ENCODE measurements at regions not wholly inside any gene's neighbourhood (a gene's known extent, or its start where the extent isn't known, plus 50 kb on each side); places are given as distances from the start of the nearest gene placed in this dataset.

- Histone ChIP-seq H4K20me1 (replicated peaks; ENCODE audit: control insufficient read depth, extremely low read depth, insufficient read depth, low read length) (no peaks in the 10 kb centered on the region), H3K27me3 (ENCODE audit: control insufficient read depth in 2 of 2, insufficient read depth in 2 of 2, low read length in 2 of 2) (peaks cover 2 to 3% of the 10 kb centered on the region in 2 experiments), H3K36me3 (ENCODE audit: control insufficient read depth in 2 of 2, extremely low read depth in 1 of 2, insufficient read depth in 2 of 2, low read length in 2 of 2) (no peaks in the 10 kb centered on the region), H3K9me1 (replicated peaks; ENCODE audit: control insufficient read depth, extremely low read depth, insufficient read depth, low read length) (no peaks in the 10 kb centered on the region), H3K27ac (ENCODE audit: insufficient read depth, low read depth, low read length) (no peak overlapping the region), H3K79me2 (ENCODE audit: control insufficient read depth, insufficient read depth, low read length) (no peaks in the 10 kb centered on the region), H3K4me2 (ENCODE audit: insufficient read depth, low read length) (no peak overlapping the region), H3K4me3 (replicated peaks in 1 of 3; ENCODE audit: insufficient read depth in 1 of 3, low read depth in 1 of 3, low read length in 3 of 3) (no peak overlapping the region), H3K4me1 (ENCODE audit: control insufficient read depth, extremely low read depth, insufficient read depth, low read length) (no peaks in the 10 kb centered on the region), H3K9me3 (replicated peaks; ENCODE audit: control insufficient read depth, insufficient read depth, low read length) (no peaks in the 10 kb centered on the region), H3K9ac (replicated peaks; ENCODE audit: extremely low read depth, insufficient read depth, low read length) (no peak overlapping the region), H2AFZ (ENCODE audit: low read depth, low read length) (no peak overlapping the region)
- dilution Hi-C loops (cut with MboI; ENCODE audit: extremely low pct_ligation_motif_present, low sequenced_read_pairs) (loop anchor here (25.0 kb wide), 1 partner anchor 155 kb away; no protein-coding TSS in a partner anchor), intact Hi-C loops (cut with micrococcal nuclease) (no loop called here)
- no peak for FAIRE-seq
- no TSS peak for BruUV-seq (replicated peaks)
- ChIA-PET POLR2A (no interaction called here), CTCF (interaction anchor here (1.3 to 2.0 kb wide), 4 partner anchors 11 to 138 kb away, joined by 4 to 9 read pairs (median 4); no protein-coding TSS in a partner anchor)
- TF ChIP-seq CTCF (IDR thresholded peaks at IDR 0.05; ENCODE audit: extremely low read depth in 1 of 2, insufficient read depth in 1 of 2, low read depth in 1 of 2, low read length in 2 of 2) (no peak), POLR2A (IDR thresholded peaks at IDR 0.05; ENCODE audit: low read depth, low read length) (no peak), MYC (IDR thresholded peaks at IDR 0.05; ENCODE audit: low read depth, low read length) (no peak), POLR2AphosphoS5 (IDR thresholded peaks at IDR 0.05; ENCODE audit: insufficient read depth, low read depth, low read length) (no peak), JUN (IDR thresholded peaks at IDR 0.05; ENCODE audit: borderline replicate concordance, insufficient read depth, insufficient read length, low read depth) (no peak), FOS (IDR thresholded peaks at IDR 0.05; ENCODE audit: borderline replicate concordance, insufficient read depth, low read length) (no peak), EZH2 (IDR thresholded peaks at IDR 0.05; ENCODE audit: borderline replicate concordance, low read depth, low read length, severe bottlenecking) (no peak), GATA2 (IDR thresholded peaks at IDR 0.05; ENCODE audit: insufficient read depth, insufficient read length, low read depth, low read length) (no peak)
- TF ChIP-seq, protein P1, sequence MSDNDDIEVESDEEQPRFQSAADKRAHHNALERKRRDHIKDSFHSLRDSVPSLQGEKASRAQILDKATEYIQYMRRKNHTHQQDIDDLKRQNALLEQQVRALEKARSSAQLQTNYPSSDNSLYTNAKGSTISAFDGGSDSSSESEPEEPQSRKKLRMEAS (IDR thresholded peaks at IDR 0.05; ENCODE audit: insufficient read depth, insufficient read length), result no peak
- DNase-seq (ENCODE audit: low read depth, low spot score), result no peak
These were observed 185.1 kb downstream of the FCRL5 start for GRCh38 chr1:157367091-157367739.

Measured in endothelial cell of umbilical vein (primary cell).